Activated CD8-positive, alpha-beta memory T cell treated with anti-CD3 and anti-CD28 coated beads for 24 hours (primary cell): ENCODE measurements at regions not wholly inside any gene's neighbourhood (a gene's known extent, or its start where the extent isn't known, plus 50 kb on each side); places are given as distances from the start of the nearest gene placed in this dataset.

ENCODE experiments used
- DNase-seq: peaks from one replicate; pipeline ENCODE4 v3.0.0-alpha.2; 2020

DNA sequence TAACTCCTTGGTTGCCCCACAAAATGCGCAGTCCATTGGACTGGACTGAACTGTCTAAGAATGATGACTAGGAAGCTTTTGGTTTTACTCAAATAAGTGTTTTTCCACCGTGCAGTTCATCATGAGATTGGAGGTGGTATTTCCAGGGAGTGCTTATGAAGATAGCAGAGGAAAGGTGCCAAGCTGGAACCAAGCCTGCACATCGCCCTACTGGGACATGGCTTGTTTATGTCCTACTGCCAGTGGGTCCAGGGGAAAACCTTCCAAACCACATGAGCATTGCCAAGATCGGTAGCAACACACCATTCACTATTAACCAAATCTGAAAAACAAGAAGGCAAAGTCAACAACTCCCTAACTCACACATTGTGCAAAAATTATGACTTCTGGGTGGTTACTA is 54.7 kb upstream of the DSCAM start:
- no peak for DNase-seq

GRCh38 chr21:40902299-40902698 is 55.3 kb upstream of the DSCAM start:
- no peak for DNase-seq

DNA sequence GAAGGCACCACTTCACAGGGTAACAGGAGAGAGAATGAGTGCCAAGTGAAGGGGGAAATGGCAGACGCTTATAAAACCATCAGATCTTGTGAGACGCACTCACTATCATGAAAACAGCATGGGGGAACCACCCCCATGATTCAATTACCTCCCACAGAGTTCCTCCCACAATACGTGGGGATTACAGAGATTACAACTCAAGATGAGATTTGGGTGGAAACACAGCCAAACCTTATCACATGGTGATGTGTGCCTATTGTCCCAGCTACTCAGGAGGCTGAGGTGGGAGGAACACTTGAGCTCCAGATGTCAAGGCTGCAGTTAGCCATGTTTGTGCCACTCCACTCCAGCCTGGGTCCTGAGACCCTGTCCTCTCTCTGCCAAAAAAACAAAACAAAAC is 56.0 kb upstream of the DSCAM start:
- DNase-seq: no peak

DNA sequence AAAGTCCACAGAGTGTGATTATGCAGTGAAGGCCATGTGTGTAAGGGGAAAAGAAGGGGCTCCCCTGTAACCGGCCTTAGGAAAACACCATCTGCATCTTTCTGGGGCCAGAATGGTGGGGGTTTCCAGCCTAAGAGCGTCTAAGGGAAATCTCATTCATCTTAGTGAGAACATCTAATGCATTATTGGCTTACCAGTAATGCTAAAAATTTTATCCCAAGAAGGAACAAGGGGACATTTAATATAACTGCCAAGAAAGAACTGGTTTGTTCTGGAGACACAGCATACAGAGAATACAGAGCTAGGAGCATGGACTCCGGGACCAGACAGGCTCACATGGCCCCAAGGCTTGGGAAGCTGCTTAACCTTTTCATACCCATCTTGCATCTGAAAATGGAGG is 58.3 kb upstream of the DSCAM start:
- no peak for DNase-seq

- no peak for DNase-seq
These were observed 65.4 kb upstream of the DSCAM start for GRCh38 chr21:40912375-40912774.

- DNase-seq: no peak
These were observed 68.2 kb upstream of the DSCAM start for GRCh38 chr21:40915114-40915513.

- DNase-seq: no peak
These were observed 76.4 kb upstream of the DSCAM start for GRCh38 chr21:40923407-40923806.

- no peak for DNase-seq
These were observed 76.9 kb upstream of the DSCAM start for GRCh38 chr21:40923901-40924300.

GRCh38 chr21:40924641-40925040 is 77.7 kb upstream of the DSCAM start:
- DNase-seq: no peak

GRCh38 chr21:40926238-40926637 is 79.3 kb upstream of the DSCAM start:
- no peak for DNase-seq

DNA sequence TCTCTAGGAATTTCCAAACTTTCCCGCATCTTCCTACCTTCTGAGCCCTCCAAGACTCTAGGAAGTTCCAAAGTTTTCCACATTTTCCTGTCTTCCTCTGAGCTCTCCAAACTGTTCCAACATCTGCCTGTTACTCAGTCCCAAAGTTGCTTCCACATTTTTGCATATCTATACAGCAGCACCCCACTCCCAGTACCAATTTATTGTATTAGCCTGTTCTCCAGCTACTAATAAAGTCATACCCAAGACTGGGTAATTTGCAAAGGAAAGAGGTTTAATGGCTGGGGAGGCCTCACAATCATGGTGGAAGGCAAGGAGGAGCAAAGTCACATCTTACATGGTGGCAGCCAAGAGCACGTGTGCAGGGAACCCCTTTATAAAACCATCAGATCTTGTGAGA is 82.9 kb upstream of the DSCAM start:
- DNase-seq: no peak

- DNase-seq: no peak
These were observed 84.2 kb upstream of the DSCAM start for GRCh38 chr21:40931197-40931596.

DNA sequence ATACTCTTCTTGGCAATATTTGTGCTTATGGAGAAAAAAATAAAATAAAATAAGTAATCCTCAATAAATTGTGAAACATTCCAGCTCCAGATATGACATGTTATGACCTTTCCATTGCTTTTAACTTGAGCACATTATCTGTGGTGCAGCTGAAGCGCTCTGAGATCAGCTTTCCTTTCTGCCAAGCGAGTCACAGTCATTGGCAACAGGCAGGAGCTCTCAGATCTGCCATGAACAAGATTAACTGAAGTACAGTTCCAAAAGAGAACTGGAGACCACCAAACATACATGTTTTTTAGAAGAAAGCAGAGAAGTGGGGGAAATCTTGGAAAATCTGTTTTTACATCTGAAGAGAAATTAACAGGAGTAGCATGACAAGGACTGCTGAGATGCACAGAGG is 89.2 kb upstream of the DSCAM start:
- DNase-seq: no peak

DNA sequence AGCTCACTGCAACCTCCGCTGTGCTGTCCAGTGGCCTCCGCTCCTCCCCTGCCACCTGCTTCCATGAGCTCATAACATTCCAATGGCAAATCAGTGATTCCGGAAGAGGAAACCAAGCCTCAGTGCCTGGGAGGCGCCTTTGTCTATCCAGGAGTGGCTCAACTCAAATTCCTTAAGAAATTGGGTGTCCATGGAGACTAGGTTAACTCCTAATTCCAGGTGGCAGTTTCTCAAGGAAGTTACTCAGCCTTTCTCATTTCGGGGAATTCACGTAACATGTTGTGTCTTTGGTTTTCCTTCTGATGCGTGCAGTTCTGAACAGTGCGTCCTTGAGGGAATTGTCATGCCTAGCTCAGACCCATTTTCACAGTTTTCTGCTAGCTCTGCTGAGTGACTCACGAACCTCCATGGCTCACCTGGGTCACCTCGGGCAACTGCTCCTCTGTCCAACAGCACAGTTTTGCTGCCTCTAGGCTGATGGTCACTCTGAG is 89.9 kb upstream of the DSCAM start:
- no peak for DNase-seq

GRCh38 chr21:40938078-40938477 is 91.1 kb upstream of the DSCAM start:
- no peak for DNase-seq

GRCh38 chr21:40938611-40939010 is 91.7 kb upstream of the DSCAM start:
- DNase-seq: no peak

GRCh38 chr21:40947713-40948112 is 100.8 kb upstream of the DSCAM start:
- no peak for DNase-seq

DNA sequence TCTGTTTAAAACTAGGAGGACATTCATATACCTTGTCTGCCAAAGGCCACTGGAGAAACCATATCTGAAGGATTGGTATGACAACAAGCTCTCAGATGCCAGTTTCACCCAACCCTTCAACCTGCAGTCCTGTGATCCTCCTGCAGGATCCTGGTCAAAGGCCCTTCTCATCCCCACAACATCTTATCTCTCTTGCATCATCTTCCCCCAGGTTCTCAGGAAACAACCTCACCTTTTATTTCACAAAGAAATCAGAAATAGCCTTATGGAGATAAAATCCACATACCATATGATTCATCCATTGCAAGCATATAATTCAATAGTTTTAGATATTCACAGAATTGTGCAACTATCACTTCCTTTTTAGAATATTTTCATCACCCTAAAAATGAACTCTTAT is 104.0 kb upstream of the DSCAM start:
- DNase-seq: no peak

GRCh38 chr21:40952551-40953323 is 105.8 kb upstream of the DSCAM start:
- no peak for DNase-seq

GRCh38 chr21:40964691-40965090 is 117.7 kb upstream of the DSCAM start:
- DNase-seq: no peak

DNA sequence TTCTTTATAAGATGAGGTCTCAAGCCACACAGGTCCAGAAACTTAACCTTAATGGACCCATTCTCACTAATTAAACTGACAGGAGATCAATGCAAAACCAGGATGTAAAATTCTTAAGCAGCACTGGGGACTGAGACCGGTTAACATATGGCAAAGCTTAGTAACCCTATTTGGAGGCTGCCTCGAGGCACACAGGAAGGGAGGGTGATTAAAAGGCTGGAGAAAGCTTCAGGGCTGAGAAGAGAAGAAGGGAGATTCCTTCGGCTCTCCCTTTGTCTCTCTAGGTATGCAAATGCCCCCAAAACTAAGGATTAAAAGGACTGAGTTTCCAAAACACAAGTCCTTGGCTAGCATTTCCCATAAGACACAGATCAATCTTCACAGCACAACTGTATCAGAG is 120.8 kb upstream of the DSCAM start:
- no peak for DNase-seq

DNA sequence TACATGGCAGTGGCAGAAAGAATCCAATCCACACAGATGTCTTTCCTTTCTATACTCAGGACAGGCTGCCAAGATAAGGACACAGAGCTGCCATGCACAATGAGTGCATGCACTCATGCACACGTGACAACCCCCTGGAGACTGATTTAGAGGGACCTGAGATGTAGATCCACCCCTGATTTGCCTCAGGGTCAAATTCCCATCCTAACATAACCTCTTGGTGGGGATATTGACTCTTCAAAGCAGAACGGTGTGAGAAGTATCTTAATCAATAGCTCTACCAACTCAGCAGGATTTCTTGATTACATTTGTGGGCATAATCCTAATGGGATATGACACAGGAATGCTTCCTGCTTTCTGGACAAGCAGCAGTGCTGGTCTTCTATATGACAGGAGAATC is 125.2 kb upstream of the DSCAM start:
- no peak for DNase-seq

DNA sequence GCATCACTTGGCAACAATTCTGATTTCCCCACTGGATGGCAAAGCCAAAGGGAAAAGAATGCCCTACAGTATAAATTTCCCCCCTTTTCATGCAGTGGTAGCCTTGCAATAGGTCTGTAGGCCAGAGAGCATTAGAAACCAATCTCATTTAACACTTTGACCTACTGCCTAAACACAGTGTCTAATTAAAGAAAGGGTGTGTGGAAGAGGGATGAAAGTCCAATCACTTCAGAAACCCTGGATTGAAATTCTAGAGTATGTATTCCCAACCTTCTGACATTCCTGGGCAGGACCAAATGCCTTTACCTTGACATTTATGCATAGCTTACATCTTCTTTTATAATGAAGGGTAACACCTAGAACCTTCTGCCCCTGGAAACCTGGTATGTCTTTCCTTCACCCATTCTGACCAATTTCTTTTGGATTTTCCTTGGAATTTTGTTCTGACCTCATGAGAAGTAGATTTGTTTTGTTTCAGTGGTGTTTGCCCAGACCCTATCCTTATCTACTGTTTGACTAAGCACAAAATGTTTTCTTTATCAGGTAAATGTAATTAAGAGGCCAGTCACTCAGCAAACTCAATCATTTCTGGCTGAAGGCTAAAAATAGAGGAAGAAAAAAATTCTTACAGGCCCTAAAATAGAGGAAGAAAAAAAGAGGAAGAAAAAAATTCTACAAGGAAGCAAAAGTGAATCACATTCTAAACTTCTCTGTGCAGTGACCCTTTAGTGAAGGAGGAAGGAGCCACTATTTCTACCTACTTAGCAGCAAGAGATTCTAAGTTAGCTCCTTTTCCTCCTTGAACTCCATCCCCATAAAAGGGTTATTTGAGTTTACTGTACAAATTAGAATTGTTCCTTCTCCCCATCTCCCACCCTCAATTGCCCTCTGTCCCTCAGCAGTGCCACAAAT is 129.5 kb upstream of the DSCAM start:
- no peak for DNase-seq

- DNase-seq: no peak
These were observed 138.4 kb upstream of the DSCAM start for GRCh38 chr21:40985370-40985769.
